NCI-H1105 (cell line): ENCODE measurements at regions not wholly inside any gene's neighbourhood (a gene's known extent, or its start where the extent isn't known, plus 50 kb on each side); places are given as distances from the start of the nearest gene placed in this dataset.
"Not testable (repeated sequence)": the region's sequence is repeated elsewhere in the genome, so short reads cannot be mapped to it uniquely, and the experiment has no call there.

ENCODE experiments used
- DNase-seq: peaks from one replicate; lab custom pipeline; 2025; lab: John Stamatoyannopoulos, UW

DNA sequence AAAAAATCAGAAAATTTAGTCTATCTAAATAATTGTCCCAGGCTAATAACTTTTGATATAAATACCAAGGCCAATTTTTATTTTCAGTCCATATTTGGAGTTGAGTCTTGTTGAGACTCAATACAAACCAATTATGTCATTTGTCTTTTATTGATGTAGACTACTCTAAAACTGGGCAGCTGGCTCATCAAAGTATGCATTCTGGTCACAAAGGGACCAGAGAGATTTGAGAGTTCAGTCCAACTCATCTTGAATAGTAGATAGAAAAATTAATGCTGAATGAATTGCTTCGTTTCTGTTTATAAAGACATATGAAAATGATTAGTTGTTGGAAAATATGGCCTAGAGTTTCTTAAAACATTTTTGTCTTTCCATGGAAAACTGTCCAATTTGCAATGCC lies 412.5 kb upstream of the KLHL4 start:
- no peak for DNase-seq

DNA sequence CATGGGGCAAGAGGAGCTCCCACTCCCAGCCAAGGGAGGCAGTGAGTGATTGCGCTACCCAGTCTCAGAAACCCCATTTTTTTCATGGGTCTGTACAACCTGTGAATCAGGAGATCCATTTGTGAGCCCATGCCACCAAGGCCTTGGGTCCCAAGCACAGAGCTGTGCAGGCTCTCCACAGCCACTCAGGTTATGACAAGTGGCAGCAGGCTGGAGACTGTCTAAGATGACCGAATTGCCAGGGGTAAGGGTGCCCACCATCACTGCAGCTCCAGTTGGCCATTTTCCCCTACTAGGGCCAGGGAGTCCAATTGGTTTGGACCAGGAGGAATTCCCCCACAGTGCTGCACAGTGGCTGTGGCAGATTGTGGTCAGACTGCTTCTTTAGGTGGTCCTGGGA lies 407.5 kb upstream of the KLHL4 start:
- DNase-seq: no peak

DNA sequence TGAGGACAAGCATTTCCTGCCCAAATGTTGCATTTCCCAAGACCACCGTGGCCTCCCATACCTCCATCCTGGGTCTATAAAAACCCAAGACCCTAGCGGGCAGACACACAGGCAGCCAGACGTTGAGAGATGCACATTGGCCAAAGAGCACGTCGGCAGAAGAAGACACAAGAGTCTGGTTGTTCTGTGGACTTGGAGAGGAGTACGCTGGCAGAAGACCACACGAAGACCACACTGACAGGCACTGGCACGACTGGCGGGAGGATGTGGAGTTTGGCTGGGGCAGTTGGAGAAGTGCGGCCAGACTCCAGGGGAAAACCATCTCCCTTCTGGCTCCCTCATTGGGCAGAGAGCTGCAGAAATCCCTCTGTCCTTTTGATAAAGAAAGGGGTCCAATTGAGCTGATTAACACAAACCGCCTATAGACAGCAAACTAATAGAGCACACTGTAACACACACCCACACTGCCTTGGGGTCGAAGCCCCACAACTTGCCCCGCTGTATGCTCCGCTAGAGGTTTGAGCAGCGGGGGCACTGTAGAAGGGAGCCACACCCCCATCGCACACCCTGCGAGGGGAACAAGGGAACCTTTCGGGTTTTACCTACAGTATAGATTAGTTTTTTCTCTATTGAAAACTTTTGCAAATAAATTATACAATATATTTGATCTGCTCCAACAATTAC lies 376.7 kb upstream of the KLHL4 start:
- DNase-seq: no peak

DNA sequence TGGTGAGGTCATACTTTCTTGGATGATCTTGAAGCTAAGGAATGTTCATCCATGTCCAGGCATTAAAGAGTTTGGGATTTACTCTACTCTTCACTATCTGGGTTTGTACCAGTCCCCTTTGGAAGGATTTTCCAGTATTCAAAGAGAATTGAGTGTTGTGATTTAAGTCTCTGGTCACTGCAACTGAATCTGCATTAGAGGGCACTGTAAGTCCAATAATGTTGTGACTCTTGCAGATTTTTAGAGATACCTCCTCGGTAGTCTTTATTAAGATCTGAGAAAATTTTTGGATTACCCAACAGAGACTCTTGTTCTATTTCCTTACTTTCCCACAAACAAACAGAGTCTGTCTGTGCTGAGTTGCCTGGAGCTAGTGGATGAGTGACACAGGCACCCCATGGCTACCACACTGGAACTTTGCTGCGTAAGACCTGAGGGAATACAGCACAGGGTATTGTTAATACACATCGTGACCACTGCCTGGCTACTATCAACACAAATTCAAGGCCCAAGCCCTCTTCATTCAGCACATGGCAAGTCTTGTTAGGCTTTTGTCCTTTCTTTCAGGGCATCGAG lies 357.1 kb upstream of the KLHL4 start:
- DNase-seq: no peak

DNA sequence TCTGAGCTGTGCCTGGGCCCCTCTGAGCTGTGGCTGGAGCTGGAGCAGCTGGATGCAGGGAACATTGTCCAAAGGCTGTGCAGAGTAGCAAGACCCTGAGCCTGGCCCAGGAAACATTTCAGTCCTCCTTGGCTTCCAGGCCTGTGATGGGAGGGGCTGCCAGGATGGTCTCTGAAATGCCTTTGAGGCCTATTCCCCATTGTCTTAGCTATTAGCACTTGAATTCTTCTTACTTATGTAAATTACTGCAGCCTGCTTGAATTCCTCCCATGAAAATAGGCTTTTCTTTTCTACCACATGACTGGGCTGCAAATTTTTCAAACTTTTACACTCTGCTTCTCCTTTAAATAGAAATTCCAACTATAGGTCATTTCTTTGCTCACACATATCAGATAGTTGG lies 349.8 kb upstream of the KLHL4 start:
- no peak for DNase-seq

DNA sequence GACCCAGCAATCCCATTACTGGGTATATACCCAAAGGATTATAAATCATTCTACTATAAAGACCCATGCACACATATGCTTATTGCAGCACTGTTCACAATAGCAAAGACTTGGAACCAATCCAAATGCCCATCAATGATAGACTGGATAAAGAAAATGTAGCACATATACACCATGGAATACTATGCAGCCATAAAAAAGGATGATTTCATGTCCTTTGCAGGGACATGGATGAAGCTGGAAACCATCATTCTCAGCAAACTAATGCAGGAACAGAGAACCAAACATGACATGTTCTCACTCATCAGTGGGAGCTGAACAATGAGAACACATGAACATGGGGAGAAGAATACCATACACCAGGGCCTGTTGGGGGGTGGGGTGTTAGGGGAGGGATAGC lies 339.6 kb upstream of the KLHL4 start:
- DNase-seq: not testable (repeated sequence)
